CD4-positive, alpha-beta memory T cell (primary cell): ENCODE measurements at regions not wholly inside any gene's neighbourhood (a gene's known extent, or its start where the extent isn't known, plus 50 kb on each side); places are given as distances from the start of the nearest gene placed in this dataset.

Source experiments
- CTCF ChIA-PET: fragments of 350-600 bp; sonication (Branson Sonifier 250); formaldehyde crosslinking; loops from one replicate; lab custom pipeline; 2021; ENCODE audit warnings: inconsistent platforms; ENCODE audit not compliant: partially characterized antibody; lab: Charles Lee
- POLR2A ChIA-PET: fragments of 350-600 bp; sonication (Branson Sonifier 250); formaldehyde crosslinking; loops from one replicate; lab custom pipeline; 2021; ENCODE audit not compliant: partially characterized antibody; lab: Charles Lee
- DNase-seq, 5 donors: peaks; one replicate each; pipeline versions ENCODE4 v3.0.0 to v3.0.0-alpha.2; 2020 to 2022; ENCODE audit warnings: mixed read lengths in 1 of 5
- H3K27ac ChIP-seq: one replicate; pipeline ENCODE4 v1.7.0; 2013; ENCODE audit warnings: low read depth, low read length
- H3K27me3 ChIP-seq: 2 replicates; pipeline ENCODE4 v1.7.0; 2013; ENCODE audit warnings: mild to moderate bottlenecking, low read length, moderate library complexity; ENCODE audit not compliant: insufficient read depth
- H3K36me3 ChIP-seq: 2 replicates; pipeline ENCODE4 v1.7.0; 2013; ENCODE audit warnings: mild to moderate bottlenecking, low read length, moderate library complexity; ENCODE audit not compliant: insufficient read depth
- H3K4me1 ChIP-seq: 2 replicates; pipeline ENCODE4 v1.7.0; 2013; ENCODE audit warnings: mild to moderate bottlenecking, low read length, moderate library complexity; ENCODE audit not compliant: insufficient read depth
- H3K4me3 ChIP-seq, 2 donors: one replicate each; pipeline ENCODE4 v1.7.0; 2013; ENCODE audit warnings: low read length in 2 of 2, mild to moderate bottlenecking in 1 of 2
- H3K9me3 ChIP-seq, 2 donors: one replicate each; pipeline ENCODE4 v1.7.0; 2013; ENCODE audit warnings: low read length in 2 of 2, control low read depth in 1 of 2; ENCODE audit not compliant: control insufficient read depth in 1 of 2
- H3K27ac Mint-ChIP-seq, 7 donors: one replicate each; pipeline ENCODE4 v1.8.0; 2020 to 2021; ENCODE audit warnings: mixed read lengths in 7 of 7, mild to moderate bottlenecking in 6 of 7, inconsistent platforms in 3 of 7, moderate library complexity in 3 of 7
- H3K27me3 Mint-ChIP-seq, 2 donors: one replicate each; pipeline ENCODE4 v1.8.0; 2020 to 2021; ENCODE audit warnings: mixed read lengths in 2 of 2
- H3K36me3 Mint-ChIP-seq, 2 donors: one replicate each; pipeline ENCODE4 v1.8.0; 2020 to 2021; ENCODE audit warnings: mixed read lengths in 2 of 2, inconsistent platforms in 1 of 2, mild to moderate bottlenecking in 1 of 2
- H3K4me1 Mint-ChIP-seq, 4 donors: one replicate each; pipeline ENCODE4 v1.8.0; 2020 to 2021; ENCODE audit warnings: mixed read lengths in 4 of 4, mild to moderate bottlenecking in 1 of 4
- H3K4me3 Mint-ChIP-seq, 8 donors: one replicate each; pipeline ENCODE4 v1.8.0; 2020 to 2021; ENCODE audit warnings: mixed read lengths in 8 of 8, mild to moderate bottlenecking in 7 of 8, moderate library complexity in 6 of 8, inconsistent platforms in 3 of 8
- H3K9me3 Mint-ChIP-seq, 8 donors: one replicate each; pipeline ENCODE4 v1.8.0; 2020 to 2021; ENCODE audit warnings: mixed read lengths in 8 of 8, mild to moderate bottlenecking in 5 of 8, inconsistent platforms in 3 of 8, moderate library complexity in 1 of 8
- intact Hi-C: fragments of 100-400 bp; cut with micrococcal nuclease; formaldehyde crosslinking; loops from one replicate; pipeline ENCODE4 v1.15.1; 2023

DNA sequence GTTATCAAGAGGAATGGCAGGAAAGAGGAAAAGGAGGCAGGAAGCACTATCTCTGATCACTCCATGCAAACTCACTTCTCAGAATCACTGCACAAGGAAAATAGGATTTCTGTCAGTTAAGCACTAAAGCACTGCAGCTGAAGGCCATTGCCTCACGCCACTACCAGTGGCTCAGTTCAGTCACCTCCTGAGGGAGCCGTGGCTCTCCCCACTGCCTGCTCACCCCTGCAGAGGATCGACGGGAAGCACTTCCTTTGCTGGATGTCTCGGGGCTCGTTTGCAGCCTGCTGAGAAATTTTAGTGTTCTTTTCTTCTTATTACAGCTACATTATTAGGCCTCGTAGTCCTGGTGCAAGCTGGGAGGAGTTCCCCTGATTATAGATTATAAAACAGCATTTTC, 90.1 kb upstream of the ADCY1 start:
- CTCF ChIA-PET, result no interaction called here
- POLR2A ChIA-PET, result no interaction called here

DNA sequence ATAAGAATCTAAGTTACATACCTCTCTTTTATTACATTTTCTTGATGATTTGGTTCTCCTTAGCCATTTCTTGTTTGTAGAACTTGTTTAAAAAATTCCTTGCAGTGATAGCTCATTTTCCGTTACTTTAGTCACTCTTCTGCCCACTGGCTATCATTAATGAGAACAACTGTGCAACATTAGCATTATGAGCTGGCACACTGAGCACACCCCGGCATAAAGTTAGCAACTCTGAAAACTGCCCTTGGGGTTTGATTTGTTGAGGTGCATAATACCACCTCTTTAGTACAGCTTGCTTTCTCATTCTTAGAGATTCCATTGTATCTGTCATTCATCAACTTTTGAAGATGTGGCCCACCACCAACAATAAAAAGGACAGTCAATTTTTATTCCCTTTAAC, 87.6 kb upstream of the ADCY1 start:
- H3K36me3 ChIP-seq, result no peaks in the 10 kb centered on the region
- no peaks in the 10 kb centered on the region for H3K27me3 ChIP-seq
- no peak overlapping the region for H3K4me3 Mint-ChIP-seq
- DNase-seq, result no peak
- no peak overlapping the region for H3K27ac ChIP-seq
- H3K4me3 ChIP-seq, result no peak overlapping the region
- no peaks in the 10 kb centered on the region for H3K4me1 ChIP-seq
- H3K27me3 Mint-ChIP-seq, result peaks cover 2 to 8% of the 10 kb centered on the region in 2 donors
- no peak overlapping the region for H3K27ac Mint-ChIP-seq
- POLR2A ChIA-PET, result no interaction called here
- H3K9me3 ChIP-seq, result no peaks in the 10 kb centered on the region
- H3K9me3 Mint-ChIP-seq, result peaks cover 0 to 2% (median 0%) of the 10 kb centered on the region in 8 donors
- intact Hi-C loops, result no loop called here
- CTCF ChIA-PET, result no interaction called here
- no peaks in the 10 kb centered on the region for H3K4me1 Mint-ChIP-seq
- no peaks in the 10 kb centered on the region for H3K36me3 Mint-ChIP-seq

More for the DNA sequence above, 90.1 kb upstream of the ADCY1 start:
- no peaks in the 10 kb centered on the region for H3K36me3 Mint-ChIP-seq
- no peaks in the 10 kb centered on the region for H3K27me3 ChIP-seq
- no peak for DNase-seq
- H3K9me3 Mint-ChIP-seq, result peaks cover 0 to 2% (median 0%) of the 10 kb centered on the region in 8 donors
- no peaks in the 10 kb centered on the region for H3K4me1 Mint-ChIP-seq
- no peak overlapping the region for H3K27ac ChIP-seq
- H3K9me3 ChIP-seq, result no peaks in the 10 kb centered on the region
- no peaks in the 10 kb centered on the region for H3K36me3 ChIP-seq
- intact Hi-C loops, result no loop called here
- H3K4me1 ChIP-seq, result no peaks in the 10 kb centered on the region
- no peak overlapping the region for H3K4me3 Mint-ChIP-seq
- H3K27ac Mint-ChIP-seq, result peak overlapping the region in 1 of 7 donors; percentile 26
- H3K27me3 Mint-ChIP-seq, result peaks cover 0 to 8% of the 10 kb centered on the region in 2 donors
- H3K4me3 ChIP-seq, result no peak overlapping the region

DNA sequence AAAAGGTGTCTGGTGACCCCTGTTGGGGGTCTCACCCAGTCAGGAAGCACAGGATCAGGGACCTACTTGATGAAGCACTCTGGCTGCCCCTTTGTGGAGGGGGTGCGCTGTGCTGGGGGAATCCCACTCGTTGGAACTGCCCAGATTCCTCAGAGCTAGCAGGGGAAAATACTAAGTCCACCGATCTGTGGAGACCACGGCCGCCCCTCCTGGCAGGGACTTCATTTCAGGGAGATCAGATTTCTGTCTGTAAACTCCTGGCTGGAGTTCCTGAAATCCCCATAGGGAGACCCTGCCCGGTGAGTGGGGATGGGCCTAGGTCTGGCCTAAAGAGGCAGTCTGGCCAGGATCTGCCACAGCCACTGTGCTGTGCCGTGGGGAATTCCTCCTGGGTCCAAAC, 79.3 kb upstream of the ADCY1 start:
- POLR2A ChIA-PET, result no interaction called here

DNA sequence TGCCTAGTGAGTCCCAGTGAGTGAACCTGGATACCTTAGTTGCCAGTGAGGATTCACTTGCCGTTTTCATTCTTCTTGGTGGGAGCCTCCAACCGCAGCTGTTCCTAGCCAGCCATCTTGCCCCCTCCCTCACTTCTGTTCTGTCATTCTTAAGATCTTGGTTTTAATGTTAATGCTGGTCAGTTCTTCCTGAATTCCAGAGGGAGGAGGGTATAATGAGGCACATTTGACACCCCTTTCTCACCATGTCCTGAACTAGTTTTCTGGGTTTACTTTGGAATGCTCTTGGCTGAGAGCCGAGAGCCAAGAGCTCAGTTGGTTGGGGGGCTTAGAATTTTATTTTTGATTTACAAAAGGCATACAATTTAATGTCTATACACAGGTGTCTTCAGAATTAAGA, 78.5 kb upstream of the ADCY1 start:
- CTCF ChIA-PET, result no interaction called here
- peaks cover 9 to 12% of the 10 kb centered on the region in 2 donors for H3K27me3 Mint-ChIP-seq

More for the DNA sequence above, 79.3 kb upstream of the ADCY1 start:
- Histone ChIP-seq H3K36me3 (no peaks in the 10 kb centered on the region), H3K27me3 (no peaks in the 10 kb centered on the region), H3K4me3 (no peak overlapping the region), H3K4me1 (no peaks in the 10 kb centered on the region), H3K9me3 (no peaks in the 10 kb centered on the region), H3K27ac (no peak overlapping the region)
- Mint-ChIP-seq H3K27me3 (peaks cover 9 to 11% of the 10 kb centered on the region in 2 donors), H3K4me3 (no peak overlapping the region), H3K9me3 (peaks cover 0 to 11% (median 6%) of the 10 kb centered on the region in 8 donors), H3K4me1 (no peaks in the 10 kb centered on the region), H3K36me3 (no peaks in the 10 kb centered on the region), H3K27ac (no peak overlapping the region)
- intact Hi-C loops, result no loop called here
- DNase-seq, result no peak
- CTCF ChIA-PET, result no interaction called here

DNA sequence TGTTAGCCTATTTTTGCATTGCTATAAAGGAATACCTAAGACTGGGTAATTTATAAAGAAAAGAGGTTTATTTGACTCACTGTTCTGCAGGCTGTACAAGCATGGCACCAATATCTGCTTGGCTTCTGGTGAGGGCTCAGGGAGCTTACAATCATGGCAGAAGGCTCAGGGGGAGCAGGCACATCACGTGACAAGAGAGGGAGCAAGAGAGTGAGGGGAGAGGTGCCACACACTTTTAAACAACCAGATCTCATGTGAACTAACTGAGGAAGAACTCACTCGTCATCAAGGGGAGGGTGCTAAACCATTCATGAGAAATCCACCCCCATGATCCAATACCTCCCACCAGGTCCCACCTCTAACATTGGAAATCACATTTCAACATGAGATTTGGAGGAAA, 73.9 kb upstream of the ADCY1 start:
- POLR2A ChIA-PET, result no interaction called here
- Mint-ChIP-seq H3K4me1 (no peaks in the 10 kb centered on the region), H3K9me3 (peaks cover 2 to 14% (median 9%) of the 10 kb centered on the region in 8 donors), H3K4me3 (no peak overlapping the region), H3K27ac (no peak overlapping the region), H3K36me3 (peaks cover 0 to 4% of the 10 kb centered on the region in 2 donors), H3K27me3 (peaks cover 6 to 7% of the 10 kb centered on the region in 2 donors)
- CTCF ChIA-PET, result no interaction called here
- H3K36me3 ChIP-seq, result no peaks in the 10 kb centered on the region
- H3K4me3 ChIP-seq, result no peak overlapping the region
- H3K27me3 ChIP-seq, result no peaks in the 10 kb centered on the region
- H3K9me3 ChIP-seq, result no peaks in the 10 kb centered on the region
- intact Hi-C loops, result no loop called here
- H3K4me1 ChIP-seq, result no peaks in the 10 kb centered on the region
- no peak overlapping the region for H3K27ac ChIP-seq
- DNase-seq, result no peak

More for the DNA sequence above, 78.5 kb upstream of the ADCY1 start:
- Histone ChIP-seq H3K9me3 (no peaks in the 10 kb centered on the region), H3K4me1 (no peaks in the 10 kb centered on the region), H3K4me3 (no peak overlapping the region), H3K36me3 (no peaks in the 10 kb centered on the region), H3K27ac (no peak overlapping the region), H3K27me3 (no peaks in the 10 kb centered on the region)
- POLR2A ChIA-PET, result no interaction called here
- no peak for DNase-seq
- H3K4me1 Mint-ChIP-seq, result no peaks in the 10 kb centered on the region
- no peak overlapping the region for H3K27ac Mint-ChIP-seq
- H3K9me3 Mint-ChIP-seq, result peaks cover 0 to 11% (median 6%) of the 10 kb centered on the region in 8 donors
- no peak overlapping the region for H3K4me3 Mint-ChIP-seq
- H3K36me3 Mint-ChIP-seq, result no peaks in the 10 kb centered on the region
- intact Hi-C loops, result no loop called here

DNA sequence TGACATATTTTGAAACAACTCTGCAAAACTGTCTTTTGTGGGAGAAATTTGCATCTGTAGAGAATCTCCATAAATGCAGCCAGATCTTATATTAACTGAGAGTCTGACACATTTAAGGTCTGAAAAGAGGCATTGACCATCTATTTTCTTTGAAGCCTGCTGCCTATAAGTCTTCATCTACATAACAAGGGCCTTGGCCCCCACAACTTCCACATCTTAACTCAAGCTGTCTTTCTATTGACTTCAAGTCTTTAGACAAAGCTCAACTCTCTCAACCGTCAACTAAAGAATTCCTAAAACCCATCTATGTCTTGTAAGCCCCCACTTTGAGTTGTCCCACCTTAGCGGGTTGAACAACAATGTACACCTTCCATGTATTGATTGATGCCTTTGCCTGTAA, 72.4 kb upstream of the ADCY1 start:
- H3K4me1 Mint-ChIP-seq, result no peaks in the 10 kb centered on the region
- H3K27me3 Mint-ChIP-seq, result peaks cover 1 to 5% of the 10 kb centered on the region in 2 donors
- CTCF ChIA-PET, result no interaction called here

DNA sequence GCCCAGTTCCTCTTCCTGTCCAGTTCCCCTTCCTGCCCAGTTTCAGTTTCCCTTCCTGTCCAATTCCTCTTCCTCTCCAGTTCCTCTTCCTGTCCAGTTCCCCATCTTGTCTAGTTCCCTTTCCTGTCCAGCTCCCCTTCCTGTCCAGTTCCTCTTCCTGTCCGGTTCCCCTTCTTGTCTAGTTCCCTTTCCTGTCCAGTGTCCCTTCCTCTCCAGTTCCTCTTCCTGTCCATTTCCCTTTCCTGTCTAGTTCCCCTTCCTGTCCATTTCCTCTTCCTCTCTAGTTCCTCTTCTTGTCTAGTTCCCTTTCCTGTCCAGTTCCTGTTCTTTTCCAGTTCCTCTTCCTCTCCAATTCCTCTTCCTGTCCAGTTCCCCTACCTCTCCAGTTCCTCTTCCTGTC, 68.1 kb upstream of the ADCY1 start:
- intact Hi-C loops, result no loop called here
- CTCF ChIA-PET, result no interaction called here
- Histone ChIP-seq H3K27ac (no peak overlapping the region), H3K4me3 (no peak overlapping the region), H3K27me3 (no peaks in the 10 kb centered on the region), H3K36me3 (no peaks in the 10 kb centered on the region), H3K9me3 (no peaks in the 10 kb centered on the region), H3K4me1 (no peaks in the 10 kb centered on the region)
- no peaks in the 10 kb centered on the region for H3K27me3 Mint-ChIP-seq
- no peak for DNase-seq
- no peak overlapping the region for H3K27ac Mint-ChIP-seq
- H3K4me1 Mint-ChIP-seq, result no peaks in the 10 kb centered on the region
- H3K9me3 Mint-ChIP-seq, result peaks cover 6 to 42% (median 33%) of the 10 kb centered on the region in 8 donors
- H3K4me3 Mint-ChIP-seq, result peak overlapping the region in 1 of 8 donors; percentile 41
- H3K36me3 Mint-ChIP-seq, result peaks cover 0 to 14% of the 10 kb centered on the region in 2 donors
- POLR2A ChIA-PET, result no interaction called here

More for the DNA sequence above, 72.4 kb upstream of the ADCY1 start:
- H3K9me3 Mint-ChIP-seq, result peaks cover 5 to 26% (median 16%) of the 10 kb centered on the region in 8 donors
- no peak for DNase-seq
- no peak overlapping the region for H3K4me3 Mint-ChIP-seq
- Histone ChIP-seq H3K27me3 (no peaks in the 10 kb centered on the region), H3K9me3 (no peaks in the 10 kb centered on the region), H3K27ac (no peak overlapping the region), H3K4me3 (no peak overlapping the region), H3K36me3 (no peaks in the 10 kb centered on the region), H3K4me1 (no peaks in the 10 kb centered on the region)
- intact Hi-C loops, result no loop called here
- POLR2A ChIA-PET, result no interaction called here
- no peak overlapping the region for H3K27ac Mint-ChIP-seq
- H3K36me3 Mint-ChIP-seq, result peaks cover 0 to 9% of the 10 kb centered on the region in 2 donors

DNA sequence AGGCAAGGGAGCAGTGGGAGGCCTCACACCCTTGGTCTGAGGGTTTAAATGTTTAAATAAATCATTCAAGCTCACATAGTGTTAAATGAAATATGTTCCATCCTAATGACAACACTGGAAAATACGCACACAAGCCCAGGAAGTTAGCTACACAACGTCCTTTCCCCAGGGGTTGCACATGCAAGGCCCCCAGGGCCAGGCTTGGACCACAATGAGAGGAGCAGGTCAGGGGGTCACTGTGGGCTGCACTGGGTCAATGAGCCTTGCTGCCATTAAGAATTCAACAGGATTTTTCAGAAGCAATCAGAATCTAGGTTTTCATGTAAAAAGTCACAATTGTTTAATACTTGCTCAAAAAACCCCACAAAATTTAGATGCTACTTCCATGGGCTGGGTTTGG, 64.9 kb upstream of the ADCY1 start:
- Mint-ChIP-seq H3K9me3 (peaks cover 6 to 40% (median 29%) of the 10 kb centered on the region in 8 donors), H3K27ac (no peak overlapping the region), H3K4me1 (no peaks in the 10 kb centered on the region), H3K4me3 (no peak overlapping the region), H3K36me3 (peaks cover 0 to 14% of the 10 kb centered on the region in 2 donors), H3K27me3 (peaks cover 0 to 8% of the 10 kb centered on the region in 2 donors)
- no peaks in the 10 kb centered on the region for H3K27me3 ChIP-seq
- H3K36me3 ChIP-seq, result no peaks in the 10 kb centered on the region
- H3K9me3 ChIP-seq, result no peaks in the 10 kb centered on the region
- H3K27ac ChIP-seq, result no peak overlapping the region
- ChIA-PET CTCF (no interaction called here), POLR2A (no interaction called here)
- intact Hi-C loops, result no loop called here
- no peak overlapping the region for H3K4me3 ChIP-seq
- no peak for DNase-seq
- H3K4me1 ChIP-seq, result no peaks in the 10 kb centered on the region
